ENCODE measurements at regions not wholly inside any gene's neighbourhood (a gene's known extent, or its start where the extent isn't known, plus 50 kb on each side); places are given as distances from the start of the nearest gene placed in this dataset.

DNA sequence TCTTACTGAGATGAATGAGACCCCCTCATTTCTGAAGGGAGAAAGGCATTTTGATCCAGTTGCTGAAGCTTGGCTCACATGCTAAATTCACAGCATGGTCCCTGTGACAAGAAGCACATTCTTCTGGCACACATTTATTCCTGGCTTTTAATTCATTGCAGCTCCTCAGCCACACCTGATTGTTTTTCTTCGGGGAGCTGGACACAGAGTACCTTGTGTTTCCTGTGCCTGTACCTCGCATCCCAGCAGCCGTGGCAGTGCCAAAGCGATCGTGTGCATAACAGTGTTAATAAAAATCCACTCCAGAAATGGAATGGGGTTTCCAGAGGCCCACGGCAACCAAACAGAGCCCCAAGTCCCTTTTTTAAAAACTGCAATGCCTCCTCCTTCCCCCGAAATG lies 615.3 kb upstream of the MGMT start:
- DNase-seq (no peak), ATAC-seq (no peak)
- H3K9me3 ChIP-seq (ENCODE audit: control insufficient read depth, low read length, poor library complexity, severe bottlenecking): no peaks in the 10 kb centered on the region
- no peak overlapping the region for H3K27ac Mint-ChIP-seq
- no peak overlapping the region for H3K4me3 Mint-ChIP-seq
- no peaks in the 10 kb centered on the region for H3K4me1 Mint-ChIP-seq
- peaks cover 4% of the 10 kb centered on the region for H3K27me3 Mint-ChIP-seq
- no peaks in the 10 kb centered on the region for H3K36me3 Mint-ChIP-seq (ENCODE audit: low read depth)

DNA sequence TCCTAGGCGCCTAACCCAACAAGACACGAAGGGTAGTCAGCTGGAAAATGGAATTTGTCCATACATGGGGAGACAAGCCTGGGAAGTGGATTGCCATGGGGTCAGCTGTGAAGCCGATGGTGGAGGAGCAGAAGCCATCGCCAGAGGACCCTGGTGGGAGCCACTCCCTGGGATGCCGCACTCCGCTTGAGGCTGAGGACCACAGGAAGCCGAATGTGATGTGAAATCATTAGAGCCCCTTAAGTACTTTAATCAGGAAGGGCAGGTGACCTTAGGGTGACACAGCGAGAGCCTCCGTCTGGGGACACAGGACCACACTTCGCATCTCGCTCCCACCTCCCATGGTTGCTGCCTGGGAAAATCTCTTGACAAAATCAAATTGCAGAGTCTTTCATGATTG lies 614.6 kb upstream of the MGMT start:
- DNase-seq (no peak), ATAC-seq (no peak)
- no peaks in the 10 kb centered on the region for H3K4me1 Mint-ChIP-seq
- H3K36me3 Mint-ChIP-seq (ENCODE audit: low read depth): no peaks in the 10 kb centered on the region
- H3K9me3 ChIP-seq (ENCODE audit: control insufficient read depth, low read length, poor library complexity, severe bottlenecking): no peaks in the 10 kb centered on the region
- no peak overlapping the region for H3K4me3 Mint-ChIP-seq
- no peak overlapping the region for H3K27ac Mint-ChIP-seq
- peaks cover 5% of the 10 kb centered on the region for H3K27me3 Mint-ChIP-seq

DNA sequence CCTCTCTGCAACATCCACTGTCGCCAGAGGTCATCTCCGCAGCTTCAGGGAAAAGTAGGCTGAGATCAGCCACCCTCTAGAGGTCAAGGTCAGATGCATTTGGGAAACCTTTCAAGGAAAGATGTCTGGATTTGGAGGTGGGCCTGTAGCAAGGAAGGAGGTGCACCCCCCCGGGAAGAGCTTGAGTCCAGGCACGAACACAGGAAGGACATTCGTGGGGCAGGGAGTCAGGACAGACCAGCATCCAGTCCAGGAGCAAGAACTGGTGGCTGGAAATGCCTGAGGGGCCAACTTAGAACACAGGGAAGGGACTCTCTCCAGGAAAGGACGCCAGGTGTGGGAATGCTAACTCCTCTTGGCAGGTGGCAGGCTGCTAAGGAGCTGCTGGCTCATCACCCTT lies 614.1 kb upstream of the MGMT start:
- Mint-ChIP-seq H3K27me3 (peaks cover 10% of the 10 kb centered on the region), H3K4me3 (no peak overlapping the region), H3K27ac (no peak overlapping the region), H3K4me1 (no peaks in the 10 kb centered on the region), H3K36me3 (ENCODE audit: low read depth) (no peaks in the 10 kb centered on the region)
- ATAC-seq (no peak), DNase-seq (no peak)
- H3K9me3 ChIP-seq (ENCODE audit: control insufficient read depth, low read length, poor library complexity, severe bottlenecking): peaks cover 2% of the 10 kb centered on the region

DNA sequence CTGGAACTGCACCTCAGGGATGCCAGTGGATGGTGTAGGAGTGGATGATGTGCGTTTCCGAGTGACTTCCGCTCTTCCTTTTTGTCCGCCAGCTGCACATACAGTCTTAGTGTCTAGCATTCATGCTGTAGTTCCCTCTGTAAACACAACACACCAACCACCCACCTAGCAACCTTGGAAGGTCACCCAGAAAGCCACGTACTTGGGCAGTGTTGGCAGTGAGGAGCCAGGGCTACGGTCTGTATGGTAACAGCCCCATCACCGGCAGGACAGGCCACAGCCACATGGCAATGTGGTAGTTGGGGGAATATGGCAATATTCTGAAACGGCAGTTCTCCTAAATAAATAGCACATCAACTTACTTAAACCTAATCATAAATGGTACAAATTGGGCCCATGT lies 613.5 kb upstream of the MGMT start:
- no peak for ATAC-seq
- H3K9me3 ChIP-seq (ENCODE audit: control insufficient read depth, low read length, poor library complexity, severe bottlenecking): peaks cover 2% of the 10 kb centered on the region
- DNase-seq: no peak
- Mint-ChIP-seq H3K36me3 (ENCODE audit: low read depth) (no peaks in the 10 kb centered on the region), H3K27me3 (peaks cover 10% of the 10 kb centered on the region), H3K4me1 (no peaks in the 10 kb centered on the region), H3K4me3 (no peak overlapping the region), H3K27ac (no peak overlapping the region)

DNA sequence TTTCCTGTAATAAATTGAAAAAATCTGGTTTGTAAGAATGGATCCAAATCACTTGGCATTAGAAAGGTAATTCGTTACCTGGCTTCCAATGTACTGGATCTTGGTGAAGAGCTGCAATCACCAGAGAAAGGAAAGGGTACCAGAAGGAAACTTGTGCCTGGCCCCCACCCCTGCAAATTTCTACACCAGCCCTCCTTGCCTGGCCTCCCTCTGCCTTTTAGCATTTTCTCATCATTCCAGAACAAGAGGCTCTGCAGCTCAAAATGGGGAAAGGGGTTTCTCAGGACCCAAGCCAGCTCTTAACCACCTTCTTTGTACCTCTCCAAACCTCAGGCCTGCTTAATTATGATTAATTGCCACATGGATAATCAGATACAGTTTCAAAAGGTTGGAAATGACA lies 612.8 kb upstream of the MGMT start:
- Mint-ChIP-seq H3K27me3 (peaks cover 10% of the 10 kb centered on the region), H3K4me3 (no peak overlapping the region), H3K27ac (no peak overlapping the region), H3K4me1 (no peaks in the 10 kb centered on the region), H3K36me3 (ENCODE audit: low read depth) (no peaks in the 10 kb centered on the region)
- H3K9me3 ChIP-seq (ENCODE audit: control insufficient read depth, low read length, poor library complexity, severe bottlenecking): peaks cover 2% of the 10 kb centered on the region
- DNase-seq: no peak
- no peak for ATAC-seq

DNA sequence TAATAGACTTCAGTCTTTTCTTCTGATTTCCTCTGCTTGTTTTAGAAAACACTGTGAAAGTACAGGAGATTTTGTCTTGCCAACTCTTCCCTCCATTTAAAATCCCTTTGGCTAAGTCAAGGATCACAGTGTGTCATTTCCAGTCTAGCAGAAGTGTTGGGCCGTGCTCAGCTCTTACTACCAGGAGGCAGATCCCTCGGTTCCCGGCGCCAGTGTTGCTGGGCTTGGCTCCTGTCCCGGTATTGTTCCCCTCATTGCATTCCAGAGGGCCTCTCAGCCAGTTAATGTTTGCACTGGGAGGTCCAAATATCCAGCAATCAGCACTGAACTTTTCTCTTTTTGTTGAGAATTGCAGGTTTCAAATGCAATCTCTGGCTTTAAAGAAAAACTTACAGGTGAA lies 612.1 kb upstream of the MGMT start:
- Mint-ChIP-seq H3K4me1 (no peaks in the 10 kb centered on the region), H3K4me3 (no peak overlapping the region), H3K36me3 (ENCODE audit: low read depth) (no peaks in the 10 kb centered on the region), H3K27ac (no peak overlapping the region), H3K27me3 (peaks cover 10% of the 10 kb centered on the region)
- DNase-seq (no peak), ATAC-seq (no peak)
- peaks cover 2% of the 10 kb centered on the region for H3K9me3 ChIP-seq (ENCODE audit: control insufficient read depth, low read length, poor library complexity, severe bottlenecking)

DNA sequence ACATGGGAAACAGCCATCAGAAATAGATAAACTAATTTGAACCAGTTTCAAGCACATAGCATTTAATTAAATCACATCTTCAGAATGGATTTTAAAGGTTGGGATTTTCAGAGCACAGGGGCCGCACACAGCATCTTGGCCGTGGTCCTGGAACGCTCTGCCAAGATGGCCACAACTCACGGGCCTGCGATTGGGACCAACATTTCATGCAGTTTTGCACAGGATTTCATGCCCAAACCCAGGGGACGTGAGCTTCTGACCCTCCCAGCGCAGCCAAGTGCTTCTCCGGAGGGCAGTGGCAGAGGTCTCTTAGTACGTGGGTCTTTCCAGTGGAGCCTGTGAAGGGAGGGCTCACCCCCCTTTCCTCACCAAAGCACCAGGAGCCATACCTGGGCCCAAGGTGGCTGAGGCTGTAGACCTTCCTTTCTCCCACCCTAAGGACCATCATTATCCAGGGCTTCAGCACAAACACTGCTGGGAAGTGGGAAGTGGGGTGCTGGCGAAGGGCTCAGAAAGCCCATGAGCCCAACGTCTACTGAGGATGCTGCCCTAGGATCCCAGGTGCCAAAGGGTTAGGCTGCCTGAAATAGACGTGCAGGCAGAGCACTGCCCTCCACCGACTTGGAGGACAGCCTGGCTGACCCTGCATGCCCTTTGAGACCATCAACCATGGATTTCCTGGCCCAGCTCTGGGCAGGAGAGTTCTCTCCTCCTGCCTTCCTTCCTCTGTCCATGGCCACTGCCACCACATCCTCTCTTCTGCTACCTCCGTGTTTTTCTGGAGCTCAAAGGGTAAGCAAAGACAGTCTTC lies 611.2 kb upstream of the MGMT start:
- no peak for ATAC-seq
- H3K4me1 Mint-ChIP-seq: no peaks in the 10 kb centered on the region
- no peak for DNase-seq
- peaks cover 2% of the 10 kb centered on the region for H3K9me3 ChIP-seq (ENCODE audit: control insufficient read depth, low read length, poor library complexity, severe bottlenecking)
- H3K36me3 Mint-ChIP-seq (ENCODE audit: low read depth): no peaks in the 10 kb centered on the region
- H3K27ac Mint-ChIP-seq: no peak overlapping the region
- no peak overlapping the region for H3K4me3 Mint-ChIP-seq
- H3K27me3 Mint-ChIP-seq: peaks cover 10% of the 10 kb centered on the region

DNA sequence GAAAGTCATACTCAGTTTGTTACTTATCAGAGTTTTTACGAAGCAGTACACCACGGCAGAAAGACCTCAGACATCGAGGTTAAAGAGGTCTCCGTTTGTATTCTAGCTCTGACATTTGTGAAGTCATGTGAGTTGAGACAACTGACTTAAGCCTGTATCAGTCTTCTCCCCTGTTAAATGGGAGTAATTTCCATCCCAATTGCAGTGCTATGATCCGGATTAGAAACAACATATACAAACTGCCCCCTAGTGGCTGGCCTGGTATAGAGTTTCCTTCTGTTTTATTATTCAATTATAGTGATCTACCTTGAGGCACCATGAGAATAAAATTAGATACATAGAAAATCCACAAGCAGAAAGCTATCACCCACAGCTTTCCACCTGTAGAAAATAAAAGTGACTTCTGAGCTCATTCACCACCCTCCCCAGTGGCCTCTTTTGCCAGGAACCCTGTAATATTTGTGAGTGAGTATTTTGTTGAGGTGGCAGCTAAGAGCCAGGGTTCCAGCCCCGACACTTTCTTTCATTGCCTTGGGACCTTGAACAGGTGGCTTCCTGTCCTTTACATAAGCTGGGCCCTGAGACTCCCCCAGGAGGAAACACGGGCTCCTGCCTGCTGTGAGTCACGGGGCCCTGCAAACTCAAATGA lies 607.2 kb upstream of the MGMT start:
- no peak overlapping the region for H3K27ac Mint-ChIP-seq
- DNase-seq (no peak), ATAC-seq (no peak)
- H3K4me3 Mint-ChIP-seq: no peak overlapping the region
- H3K27me3 Mint-ChIP-seq: peaks cover 6% of the 10 kb centered on the region
- H3K36me3 Mint-ChIP-seq (ENCODE audit: low read depth): no peaks in the 10 kb centered on the region
- H3K9me3 ChIP-seq (ENCODE audit: control insufficient read depth, low read length, poor library complexity, severe bottlenecking): peaks cover 2% of the 10 kb centered on the region
- H3K4me1 Mint-ChIP-seq: no peaks in the 10 kb centered on the region

DNA sequence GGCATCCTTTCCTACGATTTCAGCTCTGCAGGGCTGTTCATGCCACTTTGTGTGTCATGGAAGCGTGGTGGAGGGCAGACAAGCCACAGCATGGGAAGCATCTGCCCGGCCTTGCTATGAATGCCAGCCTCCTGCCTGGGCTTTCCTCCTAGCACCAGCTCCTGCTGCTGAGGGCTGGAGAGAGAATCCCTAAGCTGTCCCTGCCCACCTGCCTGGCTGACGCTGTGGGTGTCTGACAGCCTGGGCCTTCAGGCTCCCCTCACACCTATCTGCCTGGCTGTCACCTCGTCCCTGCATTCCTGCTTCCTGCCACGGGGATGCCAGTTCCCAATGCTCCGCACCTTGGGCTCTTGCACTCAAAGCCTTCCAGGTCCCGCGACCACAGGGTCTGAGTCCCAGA lies 606.5 kb upstream of the MGMT start:
- no peak overlapping the region for H3K27ac Mint-ChIP-seq
- no peaks in the 10 kb centered on the region for H3K36me3 Mint-ChIP-seq (ENCODE audit: low read depth)
- ATAC-seq (no peak), DNase-seq (no peak)
- peaks cover 2% of the 10 kb centered on the region for H3K9me3 ChIP-seq (ENCODE audit: control insufficient read depth, low read length, poor library complexity, severe bottlenecking)
- no peaks in the 10 kb centered on the region for H3K4me1 Mint-ChIP-seq
- H3K4me3 Mint-ChIP-seq: no peak overlapping the region
- peaks cover 6% of the 10 kb centered on the region for H3K27me3 Mint-ChIP-seq

DNA sequence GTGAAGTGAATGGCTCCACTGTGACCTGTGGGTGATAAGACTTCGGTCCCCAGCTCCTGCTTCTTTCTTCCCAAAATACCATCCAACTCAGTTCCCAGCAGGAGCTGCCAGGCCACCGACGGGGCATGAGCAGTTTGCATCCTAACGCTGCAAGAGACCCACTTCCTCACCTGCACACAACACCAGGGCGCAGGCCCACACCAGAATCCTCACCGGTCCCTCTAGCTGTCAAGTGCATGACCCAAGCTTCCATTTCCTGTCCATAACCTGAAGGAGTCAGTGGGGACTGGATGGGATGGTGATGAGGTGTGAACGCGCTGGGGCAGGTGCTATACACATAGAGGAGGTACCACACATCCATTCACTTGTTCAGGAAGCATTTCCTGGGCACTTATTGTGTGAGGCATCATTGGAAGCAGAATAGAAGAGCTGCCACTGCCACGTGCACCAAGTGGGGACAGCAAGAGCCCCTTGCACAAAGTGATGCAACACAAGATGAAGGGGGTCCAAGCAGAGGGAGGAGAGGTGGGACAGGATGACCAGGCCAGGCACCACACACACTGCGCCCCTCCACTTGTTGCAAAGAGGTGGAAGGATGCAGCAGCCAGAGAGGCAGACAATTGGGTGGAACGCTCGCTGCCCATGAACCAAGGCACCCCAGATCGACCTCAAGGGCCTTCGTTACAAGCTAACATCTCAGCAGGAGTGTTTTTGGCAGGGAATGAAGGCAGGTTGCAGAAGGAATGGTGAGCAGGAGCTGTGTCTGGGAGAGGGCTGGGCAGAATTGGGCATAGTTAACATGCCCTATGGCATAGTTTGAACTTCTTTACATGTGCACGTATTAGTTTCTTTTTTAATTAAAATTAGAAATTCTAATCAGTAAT lies 605.8 kb upstream of the MGMT start:
- Mint-ChIP-seq H3K36me3 (ENCODE audit: low read depth) (no peaks in the 10 kb centered on the region), H3K27me3 (peaks cover 6% of the 10 kb centered on the region), H3K4me3 (no peak overlapping the region), H3K27ac (no peak overlapping the region), H3K4me1 (peaks cover 3% of the 10 kb centered on the region)
- ATAC-seq: no peak
- no peak for DNase-seq
- peaks cover 2% of the 10 kb centered on the region for H3K9me3 ChIP-seq (ENCODE audit: control insufficient read depth, low read length, poor library complexity, severe bottlenecking)

DNA sequence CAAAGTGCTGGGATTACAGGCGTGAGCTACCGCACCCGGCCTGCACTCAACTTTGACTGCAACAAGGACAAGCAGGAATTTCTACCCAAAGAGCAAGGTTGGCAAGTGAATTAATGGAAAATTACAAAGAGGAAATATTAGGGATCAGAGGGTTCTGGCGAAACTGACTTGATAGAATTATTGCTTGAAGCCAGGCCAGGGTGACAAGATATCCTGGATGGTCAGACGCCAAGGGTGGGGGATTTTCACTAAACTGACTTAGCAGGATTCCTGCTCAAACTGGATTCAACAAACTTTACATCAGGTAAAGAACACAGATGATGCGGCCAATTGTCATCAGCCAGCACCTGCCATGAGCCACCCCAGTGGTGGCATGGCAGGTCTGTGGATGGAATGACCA lies 603.6 kb upstream of the MGMT start:
- no peaks in the 10 kb centered on the region for H3K9me3 ChIP-seq (ENCODE audit: control insufficient read depth, low read length, poor library complexity, severe bottlenecking)
- Mint-ChIP-seq H3K27ac (no peak overlapping the region), H3K4me1 (peaks cover 3% of the 10 kb centered on the region), H3K36me3 (ENCODE audit: low read depth) (no peaks in the 10 kb centered on the region), H3K27me3 (no peaks in the 10 kb centered on the region), H3K4me3 (no peak overlapping the region)
- DNase-seq (no peak), ATAC-seq (no peak)

DNA sequence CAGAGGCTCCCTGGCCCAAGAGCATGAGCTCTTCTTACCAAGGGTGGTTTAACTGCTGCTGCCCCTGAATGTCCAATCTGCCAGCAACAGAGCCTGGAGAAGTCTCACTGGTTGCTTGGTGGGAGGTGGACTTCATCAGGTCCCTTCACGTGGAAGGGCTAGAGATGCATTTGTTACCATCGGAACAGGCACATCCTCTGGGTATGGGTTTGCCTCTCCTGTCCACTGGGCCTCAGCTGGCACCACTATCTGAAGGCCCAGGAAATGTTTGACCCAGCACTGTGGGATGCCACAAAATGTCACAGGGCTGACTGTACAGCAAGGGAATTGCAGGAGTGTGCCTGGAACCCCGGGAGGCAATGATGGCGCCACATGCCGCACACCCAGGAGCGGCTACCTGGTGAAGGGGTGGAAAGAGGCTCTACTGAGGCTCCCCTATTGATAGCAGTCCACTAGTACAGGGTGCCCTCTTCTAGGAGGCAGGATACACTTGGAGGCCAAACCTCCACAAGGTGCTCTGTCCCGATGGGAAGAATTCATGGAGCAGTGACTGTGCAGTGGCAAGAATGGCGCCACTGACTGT lies 603.1 kb upstream of the MGMT start:
- ATAC-seq (no peak), DNase-seq (no peak)
- H3K27ac Mint-ChIP-seq: no peak overlapping the region
- H3K9me3 ChIP-seq (ENCODE audit: control insufficient read depth, low read length, poor library complexity, severe bottlenecking): no peaks in the 10 kb centered on the region
- no peak overlapping the region for H3K4me3 Mint-ChIP-seq
- H3K4me1 Mint-ChIP-seq: peaks cover 3% of the 10 kb centered on the region
- no peaks in the 10 kb centered on the region for H3K36me3 Mint-ChIP-seq (ENCODE audit: low read depth)
- H3K27me3 Mint-ChIP-seq: no peaks in the 10 kb centered on the region

All from T-helper 17 cell (primary cell).